ENCODE measurements at regions not wholly inside any gene's neighbourhood (a gene's known extent, or its start where the extent isn't known, plus 50 kb on each side); places are given as distances from the start of the nearest gene placed in this dataset.

- no peak for TF ChIP-seq CTCF (IDR thresholded peaks at IDR 0.05)
Measured at GRCh38 chrX:96244955-96245354, 439.7 kb upstream of the DIAPH2 start.

- TF ChIP-seq CTCF (IDR thresholded peaks at IDR 0.05), result no peak
Measured at GRCh38 chrX:96246436-96246835, 438.2 kb upstream of the DIAPH2 start.
